NB4 (cell line): ENCODE measurements at regions not wholly inside any gene's neighbourhood (a gene's known extent, or its start where the extent isn't known, plus 50 kb on each side); places are given as distances from the start of the nearest gene placed in this dataset.

Experiments used
- CTCF ChIP-seq: IDR thresholded peaks from one replicate; pipeline ENCODE4 v1.5.1; 2012; ENCODE audit warnings: low read depth, low read length
- MAX ChIP-seq: IDR thresholded peaks from 2 replicates; pipeline ENCODE4 v1.6.1; 2011; ENCODE audit warnings: low read depth, low read length
- MYC ChIP-seq: IDR thresholded peaks from 2 replicates; pipeline ENCODE4 v1.6.1; 2011; ENCODE audit warnings: low read depth, low read length
- POLR2A ChIP-seq: IDR thresholded peaks from 2 replicates; pipeline ENCODE4 v1.6.1; 2011; ENCODE audit warnings: mild to moderate bottlenecking; ENCODE audit not compliant: insufficient read length; ENCODE audit errors: extremely low read depth

- no peak for TF ChIP-seq CTCF
- TF ChIP-seq MAX: no peak
- TF ChIP-seq POLR2A: no peak
- TF ChIP-seq MYC: no peak
These were observed 764.7 kb upstream of the SLITRK1 start for GRCh38 chr13:84646957-84647356.
